ENCODE measurements at regions not wholly inside any gene's neighbourhood (a gene's known extent, or its start where the extent isn't known, plus 50 kb on each side); places are given as distances from the start of the nearest gene placed in this dataset.

DNA sequence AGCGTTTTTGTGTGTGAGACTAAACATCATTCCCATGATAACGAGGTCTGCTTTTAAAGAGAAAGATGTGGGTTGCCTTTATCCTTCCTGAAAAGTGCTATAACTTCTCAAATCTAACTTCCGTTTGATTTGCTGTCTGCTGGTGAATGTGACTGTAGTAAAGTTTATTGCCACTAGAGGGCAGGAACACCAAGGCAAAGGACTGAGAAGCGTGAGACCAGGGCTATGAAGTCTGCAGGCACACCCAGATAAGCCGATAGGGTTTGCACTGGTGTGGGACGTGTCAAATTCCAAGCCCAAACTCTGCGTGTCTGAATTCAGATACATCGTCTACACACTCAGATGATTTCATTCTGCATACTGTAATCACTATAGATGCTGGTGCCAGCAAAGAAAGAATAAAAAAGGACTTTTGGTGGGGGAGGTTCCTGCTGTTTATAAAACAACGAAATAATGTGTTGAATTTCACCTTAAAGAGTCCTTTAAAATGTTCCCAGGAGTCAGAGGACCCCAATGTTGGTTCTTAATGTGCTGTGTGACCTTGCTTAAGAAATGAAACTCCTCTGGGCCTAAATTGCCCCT lies 87.2 kb downstream of the PTTG1 start:
- Mint-ChIP-seq H3K27ac (no peak overlapping the region), H3K27me3 (ENCODE audit: low read depth) (no peaks in the 10 kb centered on the region), H3K4me3 (no peak overlapping the region), H3K36me3 (no peaks in the 10 kb centered on the region), H3K4me1 (peaks cover 29% of the 10 kb centered on the region), H3K9me3 (peaks cover under 1% of the 10 kb centered on the region; the same call in 1 of the 2 replicates)
- TF ChIP-seq, protein P1, sequence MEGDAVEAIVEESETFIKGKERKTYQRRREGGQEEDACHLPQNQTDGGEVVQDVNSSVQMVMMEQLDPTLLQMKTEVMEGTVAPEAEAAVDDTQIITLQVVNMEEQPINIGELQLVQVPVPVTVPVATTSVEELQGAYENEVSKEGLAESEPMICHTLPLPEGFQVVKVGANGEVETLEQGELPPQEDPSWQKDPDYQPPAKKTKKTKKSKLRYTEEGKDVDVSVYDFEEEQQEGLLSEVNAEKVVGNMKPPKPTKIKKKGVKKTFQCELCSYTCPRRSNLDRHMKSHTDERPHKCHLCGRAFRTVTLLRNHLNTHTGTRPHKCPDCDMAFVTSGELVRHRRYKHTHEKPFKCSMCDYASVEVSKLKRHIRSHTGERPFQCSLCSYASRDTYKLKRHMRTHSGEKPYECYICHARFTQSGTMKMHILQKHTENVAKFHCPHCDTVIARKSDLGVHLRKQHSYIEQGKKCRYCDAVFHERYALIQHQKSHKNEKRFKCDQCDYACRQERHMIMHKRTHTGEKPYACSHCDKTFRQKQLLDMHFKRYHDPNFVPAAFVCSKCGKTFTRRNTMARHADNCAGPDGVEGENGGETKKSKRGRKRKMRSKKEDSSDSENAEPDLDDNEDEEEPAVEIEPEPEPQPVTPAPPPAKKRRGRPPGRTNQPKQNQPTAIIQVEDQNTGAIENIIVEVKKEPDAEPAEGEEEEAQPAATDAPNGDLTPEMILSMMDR (IDR thresholded peaks at IDR 0.05): peak; percentile 77
- TF ChIP-seq ZNF232 (CRISPR knock-in tag; IDR thresholded peaks at IDR 0.05): no peak
- ChIA-PET POLR2A (no interaction called here), CTCF (interaction anchor here (1.1 to 3.5 kb wide), 4 partner anchors 23 to 279 kb away, joined by 3 to 75 read pairs (median 16); no protein-coding TSS in a partner anchor)
- DNase-seq (ENCODE audit: low spot score) (peak; percentile 57), ATAC-seq (peak; percentile 84)

DNA sequence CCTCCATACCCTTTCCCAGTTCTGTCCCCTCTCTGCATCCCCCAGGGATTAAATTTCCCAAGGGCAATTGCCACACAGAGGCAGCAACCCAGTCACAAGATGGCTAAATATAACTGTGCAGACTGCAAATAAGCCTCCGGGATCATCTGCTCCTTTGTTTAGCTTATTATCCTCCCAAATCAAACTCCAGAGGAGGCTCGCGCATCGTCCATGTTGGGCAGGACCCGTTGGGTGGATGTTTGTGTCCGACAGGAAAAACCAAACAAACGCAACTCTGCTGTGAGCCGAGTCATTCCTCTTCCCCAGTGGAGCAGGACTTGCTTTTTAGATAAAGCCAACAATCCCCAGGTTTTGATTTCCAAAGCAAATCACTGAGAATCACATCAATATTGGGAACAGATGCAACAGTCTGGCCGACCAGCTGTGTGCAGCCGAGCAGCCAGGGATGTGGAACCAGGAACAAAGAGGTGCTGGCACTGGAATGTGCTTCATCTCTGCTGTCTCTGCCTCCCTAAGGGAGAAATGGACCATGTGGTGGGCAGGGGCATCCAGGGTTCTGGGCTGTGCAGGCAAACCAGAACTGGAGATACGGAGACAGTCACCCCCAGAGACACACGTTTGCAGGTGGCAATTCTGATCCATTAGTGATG lies 89.8 kb downstream of the PTTG1 start:
- CTCF ChIA-PET: interaction anchor here (3.4 kb wide), 1 partner anchor 73 kb away, joined by 26 read pairs; no protein-coding TSS in a partner anchor
- H3K27me3 Mint-ChIP-seq (ENCODE audit: low read depth): no peaks in the 10 kb centered on the region
- H3K4me3 Mint-ChIP-seq: no peak overlapping the region
- no peaks in the 10 kb centered on the region for H3K36me3 Mint-ChIP-seq
- ATAC-seq: no peak
- H3K9me3 Mint-ChIP-seq: peaks cover 4% of the 10 kb centered on the region; the same call in 1 of the 2 replicates
- POLR2A ChIA-PET: no interaction called here
- no peak for DNase-seq (ENCODE audit: low spot score)
- H3K4me1 Mint-ChIP-seq: peaks cover 25% of the 10 kb centered on the region
- no peak overlapping the region for H3K27ac Mint-ChIP-seq
- TF ChIP-seq, protein P2, sequence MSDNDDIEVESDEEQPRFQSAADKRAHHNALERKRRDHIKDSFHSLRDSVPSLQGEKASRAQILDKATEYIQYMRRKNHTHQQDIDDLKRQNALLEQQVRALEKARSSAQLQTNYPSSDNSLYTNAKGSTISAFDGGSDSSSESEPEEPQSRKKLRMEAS (CRISPR knock-in tag; IDR thresholded peaks at IDR 0.05): no peak
- TF ChIP-seq SMAD3 (CRISPR knock-in tag; IDR thresholded peaks at IDR 0.05; ENCODE audit: borderline replicate concordance) (no peak), HMGA2 (CRISPR knock-in tag; IDR thresholded peaks at IDR 0.05) (no peak), JAZF1 (CRISPR knock-in tag; IDR thresholded peaks at IDR 0.05) (no peak), ZNF396 (CRISPR knock-in tag; IDR thresholded peaks at IDR 0.05; ENCODE audit: borderline replicate concordance) (no peak), ZNF423 (CRISPR knock-in tag; IDR thresholded peaks at IDR 0.05) (no peak), TEAD1 (CRISPR knock-in tag; IDR thresholded peaks at IDR 0.05) (no peak), NFATC4 (CRISPR knock-in tag; IDR thresholded peaks at IDR 0.05) (no peak), ZNF317 (CRISPR knock-in tag; IDR thresholded peaks at IDR 0.05; ENCODE audit: borderline replicate concordance, low read depth) (no peak), ZBTB21 (CRISPR knock-in tag; IDR thresholded peaks at IDR 0.05; ENCODE audit: borderline replicate concordance) (no peak), FOXJ3 (CRISPR knock-in tag; IDR thresholded peaks at IDR 0.05; ENCODE audit: borderline replicate concordance) (no peak)
- TF ChIP-seq, protein P3, sequence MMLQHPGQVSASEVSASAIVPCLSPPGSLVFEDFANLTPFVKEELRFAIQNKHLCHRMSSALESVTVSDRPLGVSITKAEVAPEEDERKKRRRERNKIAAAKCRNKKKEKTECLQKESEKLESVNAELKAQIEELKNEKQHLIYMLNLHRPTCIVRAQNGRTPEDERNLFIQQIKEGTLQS (CRISPR knock-in tag; conservative IDR thresholded peaks at IDR 0.05): no peak
- TF ChIP-seq, protein P4, sequence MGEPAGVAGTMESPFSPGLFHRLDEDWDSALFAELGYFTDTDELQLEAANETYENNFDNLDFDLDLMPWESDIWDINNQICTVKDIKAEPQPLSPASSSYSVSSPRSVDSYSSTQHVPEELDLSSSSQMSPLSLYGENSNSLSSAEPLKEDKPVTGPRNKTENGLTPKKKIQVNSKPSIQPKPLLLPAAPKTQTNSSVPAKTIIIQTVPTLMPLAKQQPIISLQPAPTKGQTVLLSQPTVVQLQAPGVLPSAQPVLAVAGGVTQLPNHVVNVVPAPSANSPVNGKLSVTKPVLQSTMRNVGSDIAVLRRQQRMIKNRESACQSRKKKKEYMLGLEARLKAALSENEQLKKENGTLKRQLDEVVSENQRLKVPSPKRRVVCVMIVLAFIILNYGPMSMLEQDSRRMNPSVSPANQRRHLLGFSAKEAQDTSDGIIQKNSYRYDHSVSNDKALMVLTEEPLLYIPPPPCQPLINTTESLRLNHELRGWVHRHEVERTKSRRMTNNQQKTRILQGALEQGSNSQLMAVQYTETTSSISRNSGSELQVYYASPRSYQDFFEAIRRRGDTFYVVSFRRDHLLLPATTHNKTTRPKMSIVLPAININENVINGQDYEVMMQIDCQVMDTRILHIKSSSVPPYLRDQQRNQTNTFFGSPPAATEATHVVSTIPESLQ (CRISPR knock-in tag; IDR thresholded peaks at IDR 0.05): no peak
- TF ChIP-seq, protein P5, sequence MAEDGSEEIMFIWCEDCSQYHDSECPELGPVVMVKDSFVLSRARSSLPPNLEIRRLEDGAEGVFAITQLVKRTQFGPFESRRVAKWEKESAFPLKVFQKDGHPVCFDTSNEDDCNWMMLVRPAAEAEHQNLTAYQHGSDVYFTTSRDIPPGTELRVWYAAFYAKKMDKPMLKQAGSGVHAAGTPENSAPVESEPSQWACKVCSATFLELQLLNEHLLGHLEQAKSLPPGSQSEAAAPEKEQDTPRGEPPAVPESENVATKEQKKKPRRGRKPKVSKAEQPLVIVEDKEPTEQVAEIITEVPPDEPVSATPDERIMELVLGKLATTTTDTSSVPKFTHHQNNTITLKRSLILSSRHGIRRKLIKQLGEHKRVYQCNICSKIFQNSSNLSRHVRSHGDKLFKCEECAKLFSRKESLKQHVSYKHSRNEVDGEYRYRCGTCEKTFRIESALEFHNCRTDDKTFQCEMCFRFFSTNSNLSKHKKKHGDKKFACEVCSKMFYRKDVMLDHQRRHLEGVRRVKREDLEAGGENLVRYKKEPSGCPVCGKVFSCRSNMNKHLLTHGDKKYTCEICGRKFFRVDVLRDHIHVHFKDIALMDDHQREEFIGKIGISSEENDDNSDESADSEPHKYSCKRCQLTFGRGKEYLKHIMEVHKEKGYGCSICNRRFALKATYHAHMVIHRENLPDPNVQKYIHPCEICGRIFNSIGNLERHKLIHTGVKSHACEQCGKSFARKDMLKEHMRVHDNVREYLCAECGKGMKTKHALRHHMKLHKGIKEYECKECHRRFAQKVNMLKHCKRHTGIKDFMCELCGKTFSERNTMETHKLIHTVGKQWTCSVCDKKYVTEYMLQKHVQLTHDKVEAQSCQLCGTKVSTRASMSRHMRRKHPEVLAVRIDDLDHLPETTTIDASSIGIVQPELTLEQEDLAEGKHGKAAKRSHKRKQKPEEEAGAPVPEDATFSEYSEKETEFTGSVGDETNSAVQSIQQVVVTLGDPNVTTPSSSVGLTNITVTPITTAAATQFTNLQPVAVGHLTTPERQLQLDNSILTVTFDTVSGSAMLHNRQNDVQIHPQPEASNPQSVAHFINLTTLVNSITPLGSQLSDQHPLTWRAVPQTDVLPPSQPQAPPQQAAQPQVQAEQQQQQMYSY (CRISPR knock-in tag; IDR thresholded peaks at IDR 0.05): no peak
- TF ChIP-seq, protein P6, sequence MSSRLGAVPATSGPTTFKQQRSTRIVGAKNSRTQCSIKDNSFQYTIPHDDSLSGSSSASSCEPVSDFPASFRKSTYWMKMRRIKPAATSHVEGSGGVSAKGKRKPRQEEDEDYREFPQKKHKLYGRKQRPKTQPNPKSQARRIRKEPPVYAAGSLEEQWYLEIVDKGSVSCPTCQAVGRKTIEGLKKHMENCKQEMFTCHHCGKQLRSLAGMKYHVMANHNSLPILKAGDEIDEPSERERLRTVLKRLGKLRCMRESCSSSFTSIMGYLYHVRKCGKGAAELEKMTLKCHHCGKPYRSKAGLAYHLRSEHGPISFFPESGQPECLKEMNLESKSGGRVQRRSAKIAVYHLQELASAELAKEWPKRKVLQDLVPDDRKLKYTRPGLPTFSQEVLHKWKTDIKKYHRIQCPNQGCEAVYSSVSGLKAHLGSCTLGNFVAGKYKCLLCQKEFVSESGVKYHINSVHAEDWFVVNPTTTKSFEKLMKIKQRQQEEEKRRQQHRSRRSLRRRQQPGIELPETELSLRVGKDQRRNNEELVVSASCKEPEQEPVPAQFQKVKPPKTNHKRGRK (CRISPR knock-in tag; IDR thresholded peaks at IDR 0.05; ENCODE audit: borderline replicate concordance): no peak
- TF ChIP-seq, protein P1 (IDR thresholded peaks at IDR 0.05): no peak
- TF ChIP-seq, protein P7, sequence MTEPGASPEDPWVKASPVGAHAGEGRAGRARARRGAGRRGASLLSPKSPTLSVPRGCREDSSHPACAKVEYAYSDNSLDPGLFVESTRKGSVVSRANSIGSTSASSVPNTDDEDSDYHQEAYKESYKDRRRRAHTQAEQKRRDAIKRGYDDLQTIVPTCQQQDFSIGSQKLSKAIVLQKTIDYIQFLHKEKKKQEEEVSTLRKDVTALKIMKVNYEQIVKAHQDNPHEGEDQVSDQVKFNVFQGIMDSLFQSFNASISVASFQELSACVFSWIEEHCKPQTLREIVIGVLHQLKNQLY (CRISPR knock-in tag; IDR thresholded peaks at IDR 0.05): no peak
